Sigmoid colon (tissue), 6 donors: ENCODE measurements at regions not wholly inside any gene's neighbourhood (a gene's known extent, or its start where the extent isn't known, plus 50 kb on each side); places are given as distances from the start of the nearest gene placed in this dataset.
"Not testable (repeated sequence)": the region's sequence is repeated elsewhere in the genome, so short reads cannot be mapped to it uniquely, and the experiment has no call there.

Source experiments
- DNase-seq: peaks from one replicate; pipeline ENCODE4 v3.0.0-alpha.2; 2019
- H3K27ac ChIP-seq, 4 donors: fragments of 200-600 bp; sonication (generic); one replicate each; pipeline ENCODE4 v1.5.1; 2016 to 2019; ENCODE audit warnings: mild to moderate bottlenecking in 1 of 4
- H3K27me3 ChIP-seq, 3 donors: fragments of 200-600 bp; sonication (generic); one replicate each; pipeline ENCODE4 v1.5.1; 2019; ENCODE audit warnings: mild to moderate bottlenecking in 1 of 3
- H3K36me3 ChIP-seq, 4 donors: fragments of 200-600 bp; sonication (generic); one replicate each; pipeline ENCODE4 v1.5.1; 2016 to 2019
- H3K4me1 ChIP-seq, 4 donors: fragments of 200-600 bp; sonication (generic); one replicate each; pipeline ENCODE4 v1.5.1; 2017 to 2019
- H3K4me3 ChIP-seq, 4 donors: fragments of 200-600 bp; sonication (generic); one replicate each; pipeline ENCODE4 v1.5.1; 2017 to 2019; ENCODE audit warnings: mild to moderate bottlenecking in 2 of 4, moderate library complexity in 1 of 4
- H3K9me3 ChIP-seq, 4 donors: fragments of 200-600 bp in 3 of 4; sonication (generic) in 3 of 4; one replicate each; pipeline versions ENCODE4 v1.5.1 to v1.6.1; 2013 to 2019
- CTCF ChIP-seq, 4 experiments: fragments of 450-650 bp in 3 of 4; fragments of 200-600 bp in 1 of 4; IDR thresholded peaks; one replicate each; pipeline ENCODE4 v1.5.1; 2016 to 2019; ENCODE audit warnings: antibody characterized with exemption in 4 of 4, mild to moderate bottlenecking in 3 of 4, moderate library complexity in 2 of 4
- EP300 ChIP-seq, 4 donors: sonication (generic); formaldehyde crosslinking; IDR thresholded peaks; one replicate each; pipeline ENCODE4 v1.6.1; 2017; ENCODE audit warnings: antibody characterized with exemption in 4 of 4
- POLR2A ChIP-seq, 2 donors: fragments of 450-650 bp; IDR thresholded peaks; one replicate each; pipeline ENCODE4 v1.6.1; 2016; ENCODE audit warnings: antibody characterized with exemption in 2 of 2, mild to moderate bottlenecking in 2 of 2, moderate library complexity in 2 of 2
- POLR2AphosphoS5 ChIP-seq, 4 donors: sonication (generic); formaldehyde crosslinking; IDR thresholded peaks; one replicate each; pipeline ENCODE4 v1.6.1; 2017; ENCODE audit warnings: antibody characterized with exemption in 4 of 4
- WGBS, 2 donors: extraction: QIAGEN DNeasy Blood & Tissue Kit; methylation state at CpG; one replicate each; pipeline ENCODE4 v1.1.7; 2013; 5-methylcytosine and 5-hydroxymethylcytosine counted together
- intact Hi-C: fragments of 100-400 bp; cut with DNase I; formaldehyde crosslinking; loops from one replicate; pipeline ENCODE4 v1.15.1; 2023
- donor health status: healthy with polysubstance abuse.
- donor health status: healthy.

GRCh38 chr2:9721344-9721743 is 90.5 kb upstream of the YWHAQ start:
- Histone ChIP-seq H3K36me3 (no peaks in the 10 kb centered on the region), H3K4me3 (no peak overlapping the region), H3K27ac (no peak overlapping the region), H3K27me3 (no peaks in the 10 kb centered on the region), H3K9me3 (no peaks in the 10 kb centered on the region), H3K4me1 (no peaks in the 10 kb centered on the region)
- no peak for TF ChIP-seq CTCF (IDR thresholded peaks at IDR 0.05)
- TF ChIP-seq POLR2A (IDR thresholded peaks at IDR 0.05), result no peak
- TF ChIP-seq POLR2AphosphoS5 (IDR thresholded peaks at IDR 0.05), result no peak
- no peak for TF ChIP-seq EP300 (IDR thresholded peaks at IDR 0.05)
- no peak for DNase-seq
- 68 to 77% methylated on average over 7 of the region's 7 CpGs for WGBS, 2 donors
- intact Hi-C loops, result no loop called here

GRCh38 chr2:9722451-9722850 is 91.7 kb upstream of the YWHAQ start:
- H3K27ac ChIP-seq, result no peak overlapping the region
- no peak for DNase-seq

GRCh38 chr2:9724565-9724964 is 93.8 kb upstream of the YWHAQ start:
- 91 to 92% methylated on average over 11 of the region's 11 CpGs for WGBS, 2 donors
- H3K4me3 ChIP-seq, result no peak overlapping the region
- intact Hi-C loops, result no loop called here
- no peaks in the 10 kb centered on the region for H3K9me3 ChIP-seq
- H3K4me1 ChIP-seq, result no peaks in the 10 kb centered on the region
- no peaks in the 10 kb centered on the region for H3K36me3 ChIP-seq
- no peak overlapping the region for H3K27ac ChIP-seq
- TF ChIP-seq CTCF (IDR thresholded peaks at IDR 0.05) (no peak), EP300 (IDR thresholded peaks at IDR 0.05) (no peak), POLR2AphosphoS5 (IDR thresholded peaks at IDR 0.05) (no peak), POLR2A (IDR thresholded peaks at IDR 0.05) (no peak)
- DNase-seq, result no peak
- H3K27me3 ChIP-seq, result no peaks in the 10 kb centered on the region

More at GRCh38 chr2:9722451-9722850, 91.7 kb upstream of the YWHAQ start:
- H3K4me3 ChIP-seq, result no peak overlapping the region
- no peaks in the 10 kb centered on the region for H3K36me3 ChIP-seq
- no peaks in the 10 kb centered on the region for H3K4me1 ChIP-seq
- H3K9me3 ChIP-seq, result no peaks in the 10 kb centered on the region
- no peaks in the 10 kb centered on the region for H3K27me3 ChIP-seq
- intact Hi-C loops, result no loop called here
- WGBS, 2 donors, result 97 to 99% methylated on average over 3 to 4 of the region's 4 CpGs
- TF ChIP-seq POLR2AphosphoS5 (IDR thresholded peaks at IDR 0.05), result no peak
- TF ChIP-seq EP300 (IDR thresholded peaks at IDR 0.05), result no peak
- TF ChIP-seq POLR2A (IDR thresholded peaks at IDR 0.05), result no peak
- TF ChIP-seq CTCF (IDR thresholded peaks at IDR 0.05), result no peak

GRCh38 chr2:9725106-9725505 is 94.3 kb upstream of the YWHAQ start:
- Histone ChIP-seq H3K4me1 (no peaks in the 10 kb centered on the region), H3K4me3 (no peak overlapping the region), H3K36me3 (no peaks in the 10 kb centered on the region), H3K27me3 (no peaks in the 10 kb centered on the region), H3K9me3 (no peaks in the 10 kb centered on the region), H3K27ac (no peak overlapping the region)
- 67 to 75% methylated on average over 14 of the region's 14 CpGs for WGBS, 2 donors
- DNase-seq, result no peak
- TF ChIP-seq POLR2AphosphoS5 (IDR thresholded peaks at IDR 0.05), result no peak
- no peak for TF ChIP-seq POLR2A (IDR thresholded peaks at IDR 0.05)
- no peak for TF ChIP-seq CTCF (IDR thresholded peaks at IDR 0.05)
- no peak for TF ChIP-seq EP300 (IDR thresholded peaks at IDR 0.05)
- intact Hi-C loops, result no loop called here

GRCh38 chr2:9726016-9726415 is 95.2 kb upstream of the YWHAQ start:
- H3K36me3 ChIP-seq, H3K9me3 ChIP-seq, intact Hi-C loops, DNase-seq, H3K4me3 ChIP-seq, H3K27me3 ChIP-seq, H3K27ac ChIP-seq, H3K4me1 ChIP-seq: not testable (repeated sequence)
- 95 to 98% methylated on average over 3 of the region's 3 CpGs for WGBS, 2 donors

GRCh38 chr2:9730523-9730922 is 99.7 kb upstream of the YWHAQ start:
- H3K4me1 ChIP-seq, intact Hi-C loops, H3K36me3 ChIP-seq, H3K9me3 ChIP-seq, DNase-seq, H3K27me3 ChIP-seq, H3K27ac ChIP-seq, H3K4me3 ChIP-seq: not testable (repeated sequence)
- 84 to 96% methylated on average over 4 of the region's 4 CpGs for WGBS, 2 donors
